K562 (cell line): ENCODE measurements at regions not wholly inside any gene's neighbourhood (a gene's known extent, or its start where the extent isn't known, plus 50 kb on each side); places are given as distances from the start of the nearest gene placed in this dataset.

ENCODE experiments used
- BRD4 ChIP-seq: fragments of 200-600 bp; sonication (generic); IDR thresholded peaks from 2 replicates; pipeline ENCODE4 v1.6.1; 2017; ENCODE audit warnings: inconsistent platforms
- COPS2 ChIP-seq: fragments of 450-650 bp; conservative IDR thresholded peaks from 2 replicates; pipeline ENCODE4 v1.6.1; 2016; ENCODE audit warnings: mild to moderate bottlenecking, moderate library complexity
- ETV5 ChIP-seq: sonication (generic); formaldehyde crosslinking; IDR thresholded peaks from 2 replicates; pipeline ENCODE4 v1.4.0; 2020; ENCODE audit warnings: low read depth, mild to moderate bottlenecking, missing genetic modification reagents
- HDGF ChIP-seq: fragments of 450-650 bp; IDR thresholded peaks from 2 replicates; pipeline ENCODE4 v1.6.1; 2016
- KLF6 ChIP-seq: fragments of 250-450 bp; sonication (Bioruptor Pico); IDR thresholded peaks from 2 replicates; pipeline ENCODE4 v1.4.0; 2020; ENCODE audit warnings: mild to moderate bottlenecking, moderate library complexity, borderline replicate concordance
- MIER1 ChIP-seq: fragments of 450-650 bp; IDR thresholded peaks from 2 replicates; pipeline ENCODE4 v1.6.1; 2016; ENCODE audit warnings: antibody characterized with exemption, mild to moderate bottlenecking, low read depth
- MLX ChIP-seq, 2 experiments: fragments of 450-650 bp in 1 of 2; sonication (generic) in 1 of 2; formaldehyde crosslinking; conservative IDR thresholded peaks; 2 replicates each; pipeline versions ENCODE4 v1.4.0 to v1.8.1; 2020 to 2022; ENCODE audit warnings: mild to moderate bottlenecking in 1 of 2, missing genetic modification reagents in 1 of 2
- NCOA1 ChIP-seq: fragments of 450-650 bp; IDR thresholded peaks from 2 replicates; pipeline ENCODE4 v1.6.1; 2016; ENCODE audit warnings: low read depth
- NFXL1 ChIP-seq: fragments of 450-650 bp; formaldehyde crosslinking; IDR thresholded peaks from 2 replicates; pipeline ENCODE4 v1.4.0; 2021; ENCODE audit warnings: mild to moderate bottlenecking
- NFYB ChIP-seq: IDR thresholded peaks from 2 replicates; pipeline ENCODE4 v1.6.1; 2011; ENCODE audit warnings: mild to moderate bottlenecking, moderate library complexity; ENCODE audit not compliant: insufficient read length; ENCODE audit errors: extremely low read depth
- NR2C1 ChIP-seq, 2 experiments: fragments of 450-650 bp; IDR thresholded peaks; 2 replicates each; pipeline ENCODE4 v1.6.1; 2017; ENCODE audit warnings: mild to moderate bottlenecking in 2 of 2, antibody characterized with exemption in 1 of 2, inconsistent platforms in 1 of 2, missing compliant biosample characterization in 1 of 2, missing genetic modification characterization in 1 of 2
- PHF20 ChIP-seq: fragments of 450-650 bp; IDR thresholded peaks from 2 replicates; pipeline ENCODE4 v1.6.1; 2018; ENCODE audit not compliant: partially characterized antibody
- PYGO2 ChIP-seq: fragments of 450-650 bp; IDR thresholded peaks from 2 replicates; pipeline ENCODE4 v1.6.1; 2016; ENCODE audit warnings: mild to moderate bottlenecking, missing genetic modification characterization, moderate library complexity, missing compliant biosample characterization
- SIN3A ChIP-seq, 2 experiments: fragments of 150-350 bp in 1 of 2; IDR thresholded peaks; 2 replicates each; pipeline ENCODE4 v1.6.1; 2011 to 2016; ENCODE audit warnings: borderline replicate concordance in 2 of 2, low read depth in 2 of 2, low read length in 2 of 2, mild to moderate bottlenecking in 2 of 2, moderate library complexity in 2 of 2; ENCODE audit not compliant: control insufficient read depth in 1 of 2
- SNIP1 ChIP-seq: fragments of 450-650 bp; IDR thresholded peaks from 2 replicates; pipeline ENCODE4 v1.7.1; 2017; ENCODE audit warnings: low read depth, mild to moderate bottlenecking
- SNRNP70 ChIP-seq: fragments of 200-400 bp; formaldehyde crosslinking; optimal IDR thresholded peaks from 2 replicates; pipeline ENCODE3; 2017; ENCODE audit warnings: low read depth, low read length
- SUPT5H ChIP-seq: fragments of 450-650 bp; IDR thresholded peaks from 2 replicates; pipeline ENCODE4 v1.6.1; 2016
- TFAM ChIP-seq: fragments of 250-450 bp; sonication (Bioruptor Pico); conservative IDR thresholded peaks from 2 replicates; pipeline ENCODE4 v1.5.0; 2021; ENCODE audit warnings: mild to moderate bottlenecking, moderate library complexity
- THRB ChIP-seq: fragments of 450-650 bp; formaldehyde crosslinking; conservative IDR thresholded peaks from 2 replicates; pipeline ENCODE4 v1.4.0; 2022; ENCODE audit warnings: mild to moderate bottlenecking, missing genetic modification characterization
- U2AF1 ChIP-seq: fragments of 200-400 bp; formaldehyde crosslinking; optimal IDR thresholded peaks from 2 replicates; pipeline ENCODE3; 2017; ENCODE audit warnings: mild to moderate bottlenecking, low read depth, low read length, moderate library complexity
- ZBED1 ChIP-seq: IDR thresholded peaks from 2 replicates; pipeline ENCODE4 v1.6.1; 2014
- ZBTB26 ChIP-seq: fragments of 450-650 bp; formaldehyde crosslinking; IDR thresholded peaks from 2 replicates; pipeline ENCODE4 v1.4.0; 2022; ENCODE audit warnings: missing genetic modification characterization
- ZNF175 ChIP-seq: fragments of 200-800 bp; sonication (Bioruptor generic); IDR thresholded peaks from 2 replicates; pipeline ENCODE4 v1.6.1; 2016; ENCODE audit warnings: low read depth, mild to moderate bottlenecking, missing genetic modification characterization, missing compliant biosample characterization
- ZNF280B ChIP-seq: fragments of 250-450 bp; sonication (Bioruptor Pico); IDR thresholded peaks from 2 replicates; pipeline ENCODE4 v1.5.1; 2021; ENCODE audit warnings: mild to moderate bottlenecking
- ZNF699 ChIP-seq: fragments of 250-450 bp; sonication (Bioruptor Pico); IDR thresholded peaks from 2 replicates; pipeline ENCODE4 v1.8.0; 2021; ENCODE audit warnings: mild to moderate bottlenecking, moderate library complexity; ENCODE audit not compliant: insufficient replicate concordance

GRCh38 chr7:155207326-155208002 lies 90.2 kb upstream of the INSIG1 start (continued):
- TF ChIP-seq MIER1 (peak; percentile 60; the same call in 1 of the 2 replicates), ZNF699 (no peak), SNRNP70 (no peak), PHF20 (no peak), ETV5 (no peak), NCOA1 (no peak), ZBTB26 (CRISPR knock-in tag) (peak; percentile 80; the same call in 1 of the 2 replicates), KLF6 (CRISPR knock-in tag) (no peak), U2AF1 (no peak), NFYB (no peak), HDGF (no peak), SUPT5H (peak; percentile 43), PYGO2 (tag) (no peak), TFAM (CRISPR knock-in tag) (no peak), MLX (CRISPR knock-in tag; conservative IDR thresholded peaks at IDR 0.05) (no peak), NFXL1 (CRISPR knock-in tag) (no peak), SIN3A (IDR thresholded peaks at IDR 0.05; ENCODE audit: borderline replicate concordance in 2 of 2, control insufficient read depth in 1 of 2, low read depth in 2 of 2, low read length in 2 of 2) (no peak), ZNF280B (CRISPR knock-in tag) (no peak), SNIP1 (no peak), ZBED1 (no peak), ZNF175 (CRISPR knock-in tag) (no peak), COPS2 (no peak), THRB (CRISPR knock-in tag) (peak; percentile 82), BRD4 (no peak), NR2C1 (IDR thresholded peaks at IDR 0.05) (no peak), NR2C1 (tag; IDR thresholded peaks at IDR 0.05) (no peak)
